ENCODE measurements at regions not wholly inside any gene's neighbourhood (a gene's known extent, or its start where the extent isn't known, plus 50 kb on each side); places are given as distances from the start of the nearest gene placed in this dataset.

- Histone ChIP-seq H3K36me3 (ENCODE audit: control insufficient read depth in 1 of 2, insufficient read depth in 2 of 2, low read length in 2 of 2) (no peaks in the 10 kb centered on the region), H3K27ac (ENCODE audit: low read depth, low read length) (no peak overlapping the region)
Measured at GRCh38 chr4:28724239-28724638, 1863.6 kb downstream of the STIM2 start.

GRCh38 chr4:28730304-28730703 is 1869.7 kb downstream of the STIM2 start:
- Histone ChIP-seq H3K4me3 (ENCODE audit: low read depth in 1 of 2, low read length in 2 of 2) (no peak overlapping the region), H3K4me1 (ENCODE audit: control insufficient read depth in 1 of 2, insufficient read depth in 2 of 2, low read length in 2 of 2) (no peaks in the 10 kb centered on the region), H3K9me3 (ENCODE audit: control insufficient read depth in 1 of 2, low read length in 2 of 2) (peaks cover 0 to 7% of the 10 kb centered on the region in 2 donors), H3K27me3 (ENCODE audit: control insufficient read depth in 1 of 2, insufficient read depth in 2 of 2, low read length in 2 of 2) (no peaks in the 10 kb centered on the region), H3K9ac (ENCODE audit: low read depth in 1 of 2, low read length in 2 of 2) (no peak overlapping the region), H3K27ac (ENCODE audit: low read depth, low read length) (no peak overlapping the region), H3K36me3 (ENCODE audit: control insufficient read depth in 1 of 2, insufficient read depth in 2 of 2, low read length in 2 of 2) (no peaks in the 10 kb centered on the region)

More at GRCh38 chr4:28724239-28724638, 1863.6 kb downstream of the STIM2 start:
- H3K27me3 ChIP-seq (ENCODE audit: control insufficient read depth in 1 of 2, insufficient read depth in 2 of 2, low read length in 2 of 2): no peaks in the 10 kb centered on the region
- H3K9me3 ChIP-seq (ENCODE audit: control insufficient read depth in 1 of 2, low read length in 2 of 2): peaks cover 0 to 2% of the 10 kb centered on the region in 2 donors
- no peak overlapping the region for H3K4me3 ChIP-seq (ENCODE audit: low read depth in 1 of 2, low read length in 2 of 2)
- H3K9ac ChIP-seq (ENCODE audit: low read depth in 1 of 2, low read length in 2 of 2): no peak overlapping the region
- H3K4me1 ChIP-seq (ENCODE audit: control insufficient read depth in 1 of 2, insufficient read depth in 2 of 2, low read length in 2 of 2): no peaks in the 10 kb centered on the region

GRCh38 chr4:28744066-28744465 is 1883.4 kb downstream of the STIM2 start:
- Histone ChIP-seq H3K4me1 (ENCODE audit: control insufficient read depth in 1 of 2, insufficient read depth in 2 of 2, low read length in 2 of 2) (no peaks in the 10 kb centered on the region), H3K27me3 (ENCODE audit: control insufficient read depth in 1 of 2, insufficient read depth in 2 of 2, low read length in 2 of 2) (no peaks in the 10 kb centered on the region), H3K9me3 (ENCODE audit: control insufficient read depth in 1 of 2, low read length in 2 of 2) (peaks cover 0 to 4% of the 10 kb centered on the region in 2 donors), H3K36me3 (ENCODE audit: control insufficient read depth in 1 of 2, insufficient read depth in 2 of 2, low read length in 2 of 2) (no peaks in the 10 kb centered on the region), H3K9ac (ENCODE audit: low read depth in 1 of 2, low read length in 2 of 2) (no peak overlapping the region), H3K4me3 (ENCODE audit: low read depth in 1 of 2, low read length in 2 of 2) (no peak overlapping the region), H3K27ac (ENCODE audit: low read depth, low read length) (no peak overlapping the region)

GRCh38 chr4:28754376-28754775 is 1893.7 kb downstream of the STIM2 start:
- Histone ChIP-seq H3K4me3 (ENCODE audit: low read depth in 1 of 2, low read length in 2 of 2) (no peak overlapping the region), H3K36me3 (ENCODE audit: control insufficient read depth in 1 of 2, insufficient read depth in 2 of 2, low read length in 2 of 2) (no peaks in the 10 kb centered on the region), H3K9me3 (ENCODE audit: control insufficient read depth in 1 of 2, low read length in 2 of 2) (peaks cover 3 to 11% of the 10 kb centered on the region in 2 donors), H3K4me1 (ENCODE audit: control insufficient read depth in 1 of 2, insufficient read depth in 2 of 2, low read length in 2 of 2) (no peaks in the 10 kb centered on the region), H3K27ac (ENCODE audit: low read depth, low read length) (no peak overlapping the region), H3K27me3 (ENCODE audit: control insufficient read depth in 1 of 2, insufficient read depth in 2 of 2, low read length in 2 of 2) (no peaks in the 10 kb centered on the region), H3K9ac (ENCODE audit: low read depth in 1 of 2, low read length in 2 of 2) (no peak overlapping the region)

- Histone ChIP-seq H3K9me3 (ENCODE audit: control insufficient read depth in 1 of 2, low read length in 2 of 2) (peaks cover 3 to 11% of the 10 kb centered on the region in 2 donors), H3K27ac (ENCODE audit: low read depth, low read length) (no peak overlapping the region), H3K4me3 (ENCODE audit: low read depth in 1 of 2, low read length in 2 of 2) (no peak overlapping the region), H3K9ac (ENCODE audit: low read depth in 1 of 2, low read length in 2 of 2) (no peak overlapping the region), H3K36me3 (ENCODE audit: control insufficient read depth in 1 of 2, insufficient read depth in 2 of 2, low read length in 2 of 2) (no peaks in the 10 kb centered on the region), H3K27me3 (ENCODE audit: control insufficient read depth in 1 of 2, insufficient read depth in 2 of 2, low read length in 2 of 2) (no peaks in the 10 kb centered on the region), H3K4me1 (ENCODE audit: control insufficient read depth in 1 of 2, insufficient read depth in 2 of 2, low read length in 2 of 2) (no peaks in the 10 kb centered on the region)
Measured at GRCh38 chr4:28755081-28755480, 1894.4 kb downstream of the STIM2 start.

GRCh38 chr4:28759064-28759463 is 1898.4 kb downstream of the STIM2 start:
- Histone ChIP-seq H3K4me1 (ENCODE audit: control insufficient read depth in 1 of 2, insufficient read depth in 2 of 2, low read length in 2 of 2) (no peaks in the 10 kb centered on the region), H3K36me3 (ENCODE audit: control insufficient read depth in 1 of 2, insufficient read depth in 2 of 2, low read length in 2 of 2) (no peaks in the 10 kb centered on the region), H3K9me3 (ENCODE audit: control insufficient read depth in 1 of 2, low read length in 2 of 2) (peaks cover 3 to 7% of the 10 kb centered on the region in 2 donors), H3K4me3 (ENCODE audit: low read depth in 1 of 2, low read length in 2 of 2) (no peak overlapping the region), H3K9ac (ENCODE audit: low read depth in 1 of 2, low read length in 2 of 2) (no peak overlapping the region), H3K27me3 (ENCODE audit: control insufficient read depth in 1 of 2, insufficient read depth in 2 of 2, low read length in 2 of 2) (no peaks in the 10 kb centered on the region), H3K27ac (ENCODE audit: low read depth, low read length) (no peak overlapping the region)

GRCh38 chr4:28760003-28760402 is 1899.4 kb downstream of the STIM2 start:
- Histone ChIP-seq H3K27me3 (ENCODE audit: control insufficient read depth in 1 of 2, insufficient read depth in 2 of 2, low read length in 2 of 2) (no peaks in the 10 kb centered on the region), H3K4me3 (ENCODE audit: low read depth in 1 of 2, low read length in 2 of 2) (no peak overlapping the region), H3K27ac (ENCODE audit: low read depth, low read length) (no peak overlapping the region), H3K4me1 (ENCODE audit: control insufficient read depth in 1 of 2, insufficient read depth in 2 of 2, low read length in 2 of 2) (no peaks in the 10 kb centered on the region), H3K36me3 (ENCODE audit: control insufficient read depth in 1 of 2, insufficient read depth in 2 of 2, low read length in 2 of 2) (no peaks in the 10 kb centered on the region), H3K9me3 (ENCODE audit: control insufficient read depth in 1 of 2, low read length in 2 of 2) (peaks cover 7 to 10% of the 10 kb centered on the region in 2 donors), H3K9ac (ENCODE audit: low read depth in 1 of 2, low read length in 2 of 2) (no peak overlapping the region)

- H3K9ac ChIP-seq (ENCODE audit: low read depth in 1 of 2, low read length in 2 of 2): no peak overlapping the region
- no peak overlapping the region for H3K27ac ChIP-seq (ENCODE audit: low read depth, low read length)
- no peaks in the 10 kb centered on the region for H3K27me3 ChIP-seq (ENCODE audit: control insufficient read depth in 1 of 2, insufficient read depth in 2 of 2, low read length in 2 of 2)
- H3K36me3 ChIP-seq (ENCODE audit: control insufficient read depth in 1 of 2, insufficient read depth in 2 of 2, low read length in 2 of 2): no peaks in the 10 kb centered on the region
- peaks cover 0 to 3% of the 10 kb centered on the region in 2 donors for H3K9me3 ChIP-seq (ENCODE audit: control insufficient read depth in 1 of 2, low read length in 2 of 2)
- no peaks in the 10 kb centered on the region for H3K4me1 ChIP-seq (ENCODE audit: control insufficient read depth in 1 of 2, insufficient read depth in 2 of 2, low read length in 2 of 2)
- H3K4me3 ChIP-seq (ENCODE audit: low read depth in 1 of 2, low read length in 2 of 2): no peak overlapping the region
Measured at GRCh38 chr4:28772066-28772465, 1911.4 kb downstream of the STIM2 start.

- H3K27ac ChIP-seq (ENCODE audit: low read depth, low read length): no peak overlapping the region
- H3K9ac ChIP-seq (ENCODE audit: low read depth in 1 of 2, low read length in 2 of 2): no peak overlapping the region
- no peak overlapping the region for H3K4me3 ChIP-seq (ENCODE audit: low read depth in 1 of 2, low read length in 2 of 2)
- no peaks in the 10 kb centered on the region for H3K27me3 ChIP-seq (ENCODE audit: control insufficient read depth in 1 of 2, insufficient read depth in 2 of 2, low read length in 2 of 2)
- no peaks in the 10 kb centered on the region for H3K9me3 ChIP-seq (ENCODE audit: control insufficient read depth in 1 of 2, low read length in 2 of 2)
- no peaks in the 10 kb centered on the region for H3K36me3 ChIP-seq (ENCODE audit: control insufficient read depth in 1 of 2, insufficient read depth in 2 of 2, low read length in 2 of 2)
- no peaks in the 10 kb centered on the region for H3K4me1 ChIP-seq (ENCODE audit: control insufficient read depth in 1 of 2, insufficient read depth in 2 of 2, low read length in 2 of 2)
Measured at GRCh38 chr4:28772788-28773187, 1912.1 kb downstream of the STIM2 start.

- no peak overlapping the region for H3K27ac ChIP-seq (ENCODE audit: low read depth, low read length)
- no peaks in the 10 kb centered on the region for H3K9me3 ChIP-seq (ENCODE audit: control insufficient read depth in 1 of 2, low read length in 2 of 2)
- H3K4me3 ChIP-seq (ENCODE audit: low read depth in 1 of 2, low read length in 2 of 2): no peak overlapping the region
- no peaks in the 10 kb centered on the region for H3K4me1 ChIP-seq (ENCODE audit: control insufficient read depth in 1 of 2, insufficient read depth in 2 of 2, low read length in 2 of 2)
- no peaks in the 10 kb centered on the region for H3K27me3 ChIP-seq (ENCODE audit: control insufficient read depth in 1 of 2, insufficient read depth in 2 of 2, low read length in 2 of 2)
- H3K36me3 ChIP-seq (ENCODE audit: control insufficient read depth in 1 of 2, insufficient read depth in 2 of 2, low read length in 2 of 2): no peaks in the 10 kb centered on the region
- no peak overlapping the region for H3K9ac ChIP-seq (ENCODE audit: low read depth in 1 of 2, low read length in 2 of 2)
Measured at GRCh38 chr4:28774344-28774743, 1913.7 kb downstream of the STIM2 start.

- no peaks in the 10 kb centered on the region for H3K9me3 ChIP-seq (ENCODE audit: control insufficient read depth in 1 of 2, low read length in 2 of 2)
- H3K9ac ChIP-seq (ENCODE audit: low read depth in 1 of 2, low read length in 2 of 2): no peak overlapping the region
Measured at GRCh38 chr4:28776004-28776403, 1915.4 kb downstream of the STIM2 start.

More at GRCh38 chr4:28776004-28776403, 1915.4 kb downstream of the STIM2 start:
- no peaks in the 10 kb centered on the region for H3K36me3 ChIP-seq (ENCODE audit: control insufficient read depth in 1 of 2, insufficient read depth in 2 of 2, low read length in 2 of 2)
- H3K27me3 ChIP-seq (ENCODE audit: control insufficient read depth in 1 of 2, insufficient read depth in 2 of 2, low read length in 2 of 2): no peaks in the 10 kb centered on the region
- H3K27ac ChIP-seq (ENCODE audit: low read depth, low read length): no peak overlapping the region
- H3K4me1 ChIP-seq (ENCODE audit: control insufficient read depth in 1 of 2, insufficient read depth in 2 of 2, low read length in 2 of 2): no peaks in the 10 kb centered on the region
- no peak overlapping the region for H3K4me3 ChIP-seq (ENCODE audit: low read depth in 1 of 2, low read length in 2 of 2)

All from duodenal mucosa (tissue), 2 donors.